NT2/D1 (cell line): ENCODE measurements at regions not wholly inside any gene's neighbourhood (a gene's known extent, or its start where the extent isn't known, plus 50 kb on each side); places are given as distances from the start of the nearest gene placed in this dataset.

Experiments
- SUZ12 ChIP-seq: IDR thresholded peaks from 2 replicates; pipeline ENCODE4 v1.6.1; 2011; ENCODE audit not compliant: insufficient read length, insufficient read depth; ENCODE audit errors: extremely low read depth
- YY1 ChIP-seq: IDR thresholded peaks from 2 replicates; pipeline ENCODE4 v1.6.1; 2011; ENCODE audit not compliant: insufficient read length, insufficient read depth

- no peak for TF ChIP-seq SUZ12
- no peak for TF ChIP-seq YY1
These were observed 255.5 kb downstream of the CDC5L start for GRCh38 chr6:44642870-44643522.
